ENCODE measurements at regions not wholly inside any gene's neighbourhood (a gene's known extent, or its start where the extent isn't known, plus 50 kb on each side); places are given as distances from the start of the nearest gene placed in this dataset.

DNA sequence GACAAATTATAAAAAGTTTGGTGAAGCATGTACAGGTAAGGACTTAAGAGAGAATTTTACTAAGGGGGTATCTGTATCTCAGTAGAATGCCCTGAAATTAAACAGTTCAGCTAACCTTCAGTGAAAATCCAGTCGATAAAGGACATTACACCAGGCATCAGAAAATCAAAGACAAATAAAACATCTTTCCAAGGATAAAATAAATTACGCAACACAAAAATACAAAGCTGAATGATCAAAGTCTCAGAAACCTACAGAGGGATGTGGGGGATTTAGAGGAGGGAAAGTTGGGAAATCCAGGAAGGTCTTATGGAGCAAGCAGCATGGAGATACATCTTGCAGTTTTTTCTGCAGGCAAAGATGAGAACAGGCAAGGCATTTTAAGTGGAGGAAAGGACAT is 384.1 kb downstream of the TNS1 start:
- no peaks in the 10 kb centered on the region for H3K9me3 ChIP-seq
- 92% methylated on average over 2 of the region's 2 CpGs for whole genome bisulfite sequencing
- H3K4me1 ChIP-seq (replicated peaks), result no peaks in the 10 kb centered on the region
- intact Hi-C loops (cut with DNase I), result no loop called here
- TF ChIP-seq, protein P1, sequence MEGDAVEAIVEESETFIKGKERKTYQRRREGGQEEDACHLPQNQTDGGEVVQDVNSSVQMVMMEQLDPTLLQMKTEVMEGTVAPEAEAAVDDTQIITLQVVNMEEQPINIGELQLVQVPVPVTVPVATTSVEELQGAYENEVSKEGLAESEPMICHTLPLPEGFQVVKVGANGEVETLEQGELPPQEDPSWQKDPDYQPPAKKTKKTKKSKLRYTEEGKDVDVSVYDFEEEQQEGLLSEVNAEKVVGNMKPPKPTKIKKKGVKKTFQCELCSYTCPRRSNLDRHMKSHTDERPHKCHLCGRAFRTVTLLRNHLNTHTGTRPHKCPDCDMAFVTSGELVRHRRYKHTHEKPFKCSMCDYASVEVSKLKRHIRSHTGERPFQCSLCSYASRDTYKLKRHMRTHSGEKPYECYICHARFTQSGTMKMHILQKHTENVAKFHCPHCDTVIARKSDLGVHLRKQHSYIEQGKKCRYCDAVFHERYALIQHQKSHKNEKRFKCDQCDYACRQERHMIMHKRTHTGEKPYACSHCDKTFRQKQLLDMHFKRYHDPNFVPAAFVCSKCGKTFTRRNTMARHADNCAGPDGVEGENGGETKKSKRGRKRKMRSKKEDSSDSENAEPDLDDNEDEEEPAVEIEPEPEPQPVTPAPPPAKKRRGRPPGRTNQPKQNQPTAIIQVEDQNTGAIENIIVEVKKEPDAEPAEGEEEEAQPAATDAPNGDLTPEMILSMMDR (IDR thresholded peaks at IDR 0.05), result no peak
- TF ChIP-seq POLR2AphosphoS5 (IDR thresholded peaks at IDR 0.05), result no peak
- TF ChIP-seq POLR2A (IDR thresholded peaks at IDR 0.05), result no peak
- no peaks in the 10 kb centered on the region for H3K36me3 ChIP-seq
- H3K27ac ChIP-seq, result no peak overlapping the region
- H3K4me3 ChIP-seq, result no peak overlapping the region
- H3K27me3 ChIP-seq (replicated peaks; ENCODE audit: insufficient read depth), result no peaks in the 10 kb centered on the region
- DNase-seq (ENCODE audit: low spot score), result no peak

DNA sequence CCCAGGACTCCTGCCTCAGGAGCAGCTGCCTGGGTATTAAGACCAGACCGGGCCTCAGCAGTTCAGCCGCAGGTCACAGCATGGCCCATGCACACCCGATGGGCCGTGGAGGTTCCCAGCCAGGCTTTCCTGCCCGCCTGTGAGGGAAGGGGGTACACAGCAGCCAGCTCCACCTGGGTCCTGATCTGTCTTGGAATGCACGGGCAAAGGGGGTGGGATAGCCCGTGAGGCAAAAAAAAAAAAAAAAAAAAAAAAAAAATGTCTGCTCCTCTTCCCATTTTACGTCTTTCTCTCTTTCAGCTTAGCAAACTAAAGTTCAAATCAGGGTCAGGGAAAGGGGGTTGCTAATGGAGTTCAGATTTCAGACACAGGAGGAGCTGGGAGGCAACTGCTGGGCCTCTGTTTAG is 385.2 kb downstream of the TNS1 start:
- Histone ChIP-seq H3K4me1 (replicated peaks) (no peaks in the 10 kb centered on the region), H3K27ac (no peak overlapping the region), H3K4me3 (no peak overlapping the region), H3K36me3 (no peaks in the 10 kb centered on the region), H3K9me3 (no peaks in the 10 kb centered on the region), H3K27me3 (replicated peaks; ENCODE audit: insufficient read depth) (no peaks in the 10 kb centered on the region)
- WGBS, result 77% methylated on average over 7 of the region's 8 CpGs
- TF ChIP-seq POLR2A (IDR thresholded peaks at IDR 0.05), result no peak
- no peak for TF ChIP-seq POLR2AphosphoS5 (IDR thresholded peaks at IDR 0.05)
- TF ChIP-seq, protein P1 (IDR thresholded peaks at IDR 0.05), result no peak
- intact Hi-C loops (cut with DNase I), result no loop called here
- DNase-seq (ENCODE audit: low spot score), result no peak

DNA sequence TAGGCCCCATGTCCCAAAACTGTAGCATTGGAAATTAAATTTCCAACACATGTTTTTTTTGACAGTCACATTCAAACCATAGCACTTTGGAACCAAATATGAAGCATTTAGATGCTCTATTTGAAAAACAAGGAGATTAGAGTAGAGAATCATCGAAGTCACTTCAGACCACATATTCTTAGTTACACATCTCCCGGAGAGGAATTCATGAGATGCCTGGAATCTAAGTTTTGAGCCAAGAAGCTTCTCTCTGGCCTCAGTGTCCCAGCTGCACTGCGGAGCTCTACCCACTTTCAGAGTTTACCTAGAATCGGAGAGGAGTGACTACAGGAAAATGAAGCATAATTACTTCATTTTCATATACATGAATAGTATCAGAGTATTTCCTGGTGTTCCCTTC is 385.9 kb downstream of the TNS1 start:
- no peak for DNase-seq (ENCODE audit: low spot score)
- intact Hi-C loops (cut with DNase I), result no loop called here
- Histone ChIP-seq H3K9me3 (no peaks in the 10 kb centered on the region), H3K4me1 (replicated peaks) (no peaks in the 10 kb centered on the region), H3K27me3 (replicated peaks; ENCODE audit: insufficient read depth) (no peaks in the 10 kb centered on the region), H3K4me3 (no peak overlapping the region), H3K36me3 (no peaks in the 10 kb centered on the region), H3K27ac (no peak overlapping the region)
- TF ChIP-seq, protein P1 (IDR thresholded peaks at IDR 0.05), result no peak
- no peak for TF ChIP-seq POLR2AphosphoS5 (IDR thresholded peaks at IDR 0.05)
- TF ChIP-seq POLR2A (IDR thresholded peaks at IDR 0.05), result no peak
- 78% methylated on average over 4 of the region's 4 CpGs for WGBS

DNA sequence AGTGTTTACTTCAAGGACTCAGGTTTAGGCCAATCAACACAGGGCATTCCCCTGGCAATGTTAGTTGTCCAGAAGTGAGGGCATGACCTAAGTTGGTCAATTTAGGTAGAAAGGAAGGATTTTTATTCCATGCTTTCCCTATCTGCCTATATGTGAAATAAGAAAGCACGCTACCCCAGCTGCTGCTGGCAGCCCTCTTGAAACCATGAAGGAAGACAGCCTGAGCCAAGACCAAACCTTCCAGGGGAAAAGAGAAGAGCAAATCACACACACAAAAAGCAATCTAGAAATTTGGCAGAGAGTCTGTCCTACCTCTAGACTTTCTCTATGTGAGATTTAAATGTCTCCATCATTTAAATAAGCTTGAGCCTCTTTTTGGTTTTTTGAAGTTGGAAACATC is 387.6 kb downstream of the TNS1 start:
- 95% methylated on average over 1 of the region's 1 CpG for WGBS
- Histone ChIP-seq H3K27ac (no peak overlapping the region), H3K36me3 (no peaks in the 10 kb centered on the region), H3K9me3 (no peaks in the 10 kb centered on the region), H3K4me1 (replicated peaks) (no peaks in the 10 kb centered on the region), H3K4me3 (no peak overlapping the region), H3K27me3 (replicated peaks; ENCODE audit: insufficient read depth) (no peaks in the 10 kb centered on the region)
- TF ChIP-seq, protein P1 (IDR thresholded peaks at IDR 0.05), result no peak
- no peak for TF ChIP-seq POLR2A (IDR thresholded peaks at IDR 0.05)
- no peak for TF ChIP-seq POLR2AphosphoS5 (IDR thresholded peaks at IDR 0.05)
- no peak for DNase-seq (ENCODE audit: low spot score)
- intact Hi-C loops (cut with DNase I), result no loop called here

DNA sequence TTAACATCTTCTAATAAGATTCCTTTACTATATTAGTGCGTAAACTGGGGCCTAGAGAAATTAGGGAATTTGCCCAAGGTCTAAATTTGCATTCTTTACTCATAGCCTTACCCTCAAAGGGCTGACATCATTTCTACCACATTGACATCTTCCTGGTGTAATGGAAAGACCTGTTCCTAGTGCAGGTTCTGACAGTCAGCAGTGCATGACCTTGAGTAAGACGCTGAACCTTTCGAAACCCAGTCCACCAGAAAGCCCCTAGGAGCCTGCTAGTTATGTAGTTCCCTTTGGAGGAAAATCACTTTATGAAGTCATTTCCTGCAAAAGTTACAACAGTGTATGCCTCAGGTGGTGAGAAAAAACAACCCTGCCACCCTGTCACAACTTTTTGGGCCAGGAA is 388.3 kb downstream of the TNS1 start:
- TF ChIP-seq POLR2A (IDR thresholded peaks at IDR 0.05) (no peak), POLR2AphosphoS5 (IDR thresholded peaks at IDR 0.05) (no peak)
- TF ChIP-seq, protein P1 (IDR thresholded peaks at IDR 0.05), result no peak
- WGBS, result 93% methylated on average over 3 of the region's 3 CpGs
- no peaks in the 10 kb centered on the region for H3K36me3 ChIP-seq
- H3K27me3 ChIP-seq (replicated peaks; ENCODE audit: insufficient read depth), result no peaks in the 10 kb centered on the region
- H3K4me3 ChIP-seq, result no peak overlapping the region
- no peak for DNase-seq (ENCODE audit: low spot score)
- H3K27ac ChIP-seq, result no peak overlapping the region
- H3K4me1 ChIP-seq (replicated peaks), result no peaks in the 10 kb centered on the region
- intact Hi-C loops (cut with DNase I), result no loop called here
- H3K9me3 ChIP-seq, result no peaks in the 10 kb centered on the region

All from prostate gland (tissue), 2 donors.